SK-N-MC (cell line): ENCODE measurements at regions not wholly inside any gene's neighbourhood (a gene's known extent, or its start where the extent isn't known, plus 50 kb on each side); places are given as distances from the start of the nearest gene placed in this dataset.

Experiments used
- EZH2 ChIP-seq: fragments of 200-600 bp; sonication (generic); IDR thresholded peaks from one replicate; pipeline ENCODE4 v1.6.1; 2017; ENCODE audit warnings: antibody characterized with exemption
- POLR2AphosphoS5 ChIP-seq: IDR thresholded peaks from 2 replicates; pipeline ENCODE4 v1.6.1; 2012; ENCODE audit warnings: mild to moderate bottlenecking, low read depth, low read length, borderline replicate concordance

DNA sequence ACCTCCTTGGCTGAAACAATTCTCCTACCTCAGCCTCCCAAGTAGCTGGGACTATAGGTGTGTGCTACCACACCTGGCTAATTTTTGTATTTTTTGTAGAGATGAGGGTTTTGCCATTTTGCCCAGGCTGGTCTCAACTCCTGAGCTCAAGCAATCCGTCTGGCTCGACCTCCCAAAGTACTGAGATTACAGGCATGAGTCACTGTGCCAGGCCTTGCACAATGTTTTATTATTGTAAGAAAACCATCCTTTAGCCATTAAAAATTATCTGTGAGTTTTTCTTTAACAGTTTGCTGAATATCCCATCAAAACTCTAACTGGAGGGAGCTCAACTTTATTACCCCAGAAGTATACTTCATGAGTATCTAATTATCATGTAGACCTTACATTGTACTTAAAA, 900.3 kb downstream of the PCDH7 start:
- TF ChIP-seq POLR2AphosphoS5: no peak
- no peak for TF ChIP-seq EZH2
